Anterior cingulate cortex (tissue), 58 donors: ENCODE measurements at regions not wholly inside any gene's neighbourhood (a gene's known extent, or its start where the extent isn't known, plus 50 kb on each side); places are given as distances from the start of the nearest gene placed in this dataset.

Experiments used
- DNase-seq, 58 donors: peaks; one replicate each; lab custom pipeline; 2025; lab: John Stamatoyannopoulos, UW

- no peak for DNase-seq
Observed at GRCh38 chr15:37253877-37254276, 153.5 kb upstream of the MEIS2 start.

GRCh38 chr15:37260255-37260654, 159.9 kb upstream of the MEIS2 start:
- no peak for DNase-seq

GRCh38 chr15:37261685-37262084, 161.3 kb upstream of the MEIS2 start:
- no peak for DNase-seq

DNA sequence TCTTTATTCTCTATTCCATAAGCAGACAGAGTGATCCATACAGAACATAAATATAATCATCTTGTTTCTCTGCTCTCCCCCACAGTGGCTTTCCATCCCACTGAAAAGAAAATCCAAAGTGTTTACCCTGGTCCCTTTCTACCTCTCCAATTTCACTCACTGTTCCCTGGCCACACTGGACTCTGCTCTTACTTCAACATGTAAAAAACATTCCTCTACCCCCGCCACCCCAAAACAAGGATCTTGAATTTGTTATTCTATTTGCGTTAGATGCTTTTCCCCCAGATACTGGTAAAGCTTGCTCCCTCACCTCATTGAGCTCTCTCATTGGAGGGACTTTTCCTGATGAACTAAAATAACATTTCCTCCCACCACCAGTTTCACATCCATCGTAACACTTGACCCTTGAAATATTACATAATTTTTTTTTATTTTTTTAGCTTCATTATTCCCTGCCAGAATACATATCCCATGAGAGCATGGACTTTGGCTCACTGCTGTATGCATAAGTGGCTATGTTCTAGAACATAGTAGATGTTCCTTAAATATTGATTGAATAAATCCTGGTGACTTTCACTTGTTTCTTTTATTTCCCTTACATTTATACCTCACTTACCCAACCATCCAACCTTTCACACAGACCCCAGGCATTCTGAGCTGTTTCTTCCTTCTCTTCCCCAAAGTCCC, 162.7 kb upstream of the MEIS2 start:
- DNase-seq, result no peak

- DNase-seq, result peak in 1 of 58 donors; percentile 2
Observed at GRCh38 chr15:37289109-37289765, 188.9 kb upstream of the MEIS2 start.

GRCh38 chr15:37291920-37292319, 191.6 kb upstream of the MEIS2 start:
- DNase-seq, result no peak

DNA sequence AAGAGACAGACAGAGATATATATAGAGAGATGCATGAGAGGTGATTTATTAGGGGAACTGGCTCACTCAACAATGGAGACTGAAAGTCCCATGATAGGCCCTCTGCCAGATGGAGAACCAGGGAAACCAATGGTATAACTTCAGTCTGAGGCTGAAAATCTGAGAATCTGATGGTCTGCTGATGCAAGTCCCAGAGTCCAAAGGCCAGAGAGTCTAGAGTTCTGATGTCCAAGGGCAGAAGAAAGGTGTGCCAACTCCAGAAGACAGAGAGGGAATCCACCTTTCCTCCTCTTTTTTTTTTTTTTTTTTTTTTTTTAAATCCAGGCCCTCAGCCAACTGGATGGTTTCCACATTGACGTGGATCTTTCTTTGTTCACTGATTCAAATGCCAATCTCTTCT, 197.9 kb upstream of the MEIS2 start:
- no peak for DNase-seq

DNA sequence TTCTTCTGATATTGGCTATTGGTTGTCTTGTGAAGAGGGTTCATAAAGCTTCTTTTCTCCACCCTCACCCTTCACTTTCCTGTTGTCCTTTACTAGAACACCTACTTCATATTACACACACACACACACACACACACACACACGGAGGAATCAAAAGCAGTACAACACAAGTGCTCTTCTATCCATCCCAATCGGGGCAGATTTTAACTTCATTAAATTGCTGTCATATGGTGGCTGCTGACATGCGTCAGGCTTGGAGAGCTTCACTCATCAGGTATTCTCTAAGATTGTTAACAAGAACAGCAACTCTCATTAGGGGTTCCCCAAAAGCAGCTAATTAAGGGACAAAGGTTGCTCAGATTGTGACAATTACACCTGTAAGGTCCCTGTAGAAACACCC, 239.1 kb upstream of the MEIS2 start:
- no peak for DNase-seq

DNA sequence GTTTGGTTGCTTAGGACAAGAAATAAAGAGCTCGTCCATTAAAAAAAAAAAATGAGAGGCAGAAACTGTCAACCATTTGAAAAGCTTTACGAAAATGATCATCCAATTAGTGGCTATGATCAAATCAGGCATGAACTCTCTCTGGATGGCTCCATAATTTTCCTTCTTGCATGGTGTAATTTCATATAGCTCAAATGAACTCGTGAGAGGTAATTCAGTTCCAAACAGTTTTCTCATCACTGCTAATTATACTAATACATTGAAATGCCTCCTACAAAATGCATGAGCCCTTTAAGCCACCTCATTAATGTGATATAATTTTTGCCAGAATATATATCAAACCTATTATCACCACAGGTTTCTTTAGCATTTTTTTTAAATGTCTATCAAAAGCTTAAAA, 239.5 kb upstream of the MEIS2 start:
- no peak for DNase-seq

DNA sequence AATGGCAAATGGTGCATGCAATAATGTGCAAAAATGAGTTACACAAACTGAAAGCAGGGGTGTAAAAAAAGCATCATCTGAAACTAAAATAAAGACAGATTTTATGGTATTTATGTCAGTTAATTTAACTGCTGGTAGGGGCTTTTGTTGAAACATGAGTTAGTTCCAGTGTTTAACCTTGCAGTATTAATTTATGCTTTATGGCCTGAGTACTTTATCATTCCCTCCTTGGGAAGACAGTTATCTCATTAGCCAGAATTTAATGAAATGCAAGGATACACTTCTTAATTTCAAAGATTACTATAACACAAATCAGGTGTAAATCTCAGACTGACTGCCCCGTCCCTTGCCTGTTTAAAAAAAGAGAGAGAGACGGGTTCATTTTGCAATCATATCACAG, 240.1 kb upstream of the MEIS2 start:
- no peak for DNase-seq

- DNase-seq, result no peak
Observed at GRCh38 chr15:37359101-37359892, 258.9 kb upstream of the MEIS2 start.

DNA sequence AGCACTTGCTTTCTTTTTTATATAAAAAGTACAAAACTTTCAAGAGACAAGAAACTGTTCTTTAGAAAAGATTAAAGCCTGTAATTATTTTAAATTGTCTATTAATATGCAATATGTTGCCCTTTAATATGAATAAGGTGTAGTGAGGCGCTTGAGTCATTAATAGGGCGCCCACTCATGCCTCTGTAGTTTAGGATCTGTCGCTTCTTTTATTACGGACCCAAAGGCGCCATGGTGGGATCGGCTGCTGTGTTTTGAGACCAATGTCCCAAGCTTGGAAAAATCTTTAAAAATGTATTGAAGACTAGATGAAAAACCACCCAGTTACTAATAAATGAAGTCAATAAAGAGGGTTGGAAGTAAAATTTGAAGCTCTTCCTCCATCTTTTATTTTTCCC, 259.5 kb upstream of the MEIS2 start:
- DNase-seq, result no peak

DNA sequence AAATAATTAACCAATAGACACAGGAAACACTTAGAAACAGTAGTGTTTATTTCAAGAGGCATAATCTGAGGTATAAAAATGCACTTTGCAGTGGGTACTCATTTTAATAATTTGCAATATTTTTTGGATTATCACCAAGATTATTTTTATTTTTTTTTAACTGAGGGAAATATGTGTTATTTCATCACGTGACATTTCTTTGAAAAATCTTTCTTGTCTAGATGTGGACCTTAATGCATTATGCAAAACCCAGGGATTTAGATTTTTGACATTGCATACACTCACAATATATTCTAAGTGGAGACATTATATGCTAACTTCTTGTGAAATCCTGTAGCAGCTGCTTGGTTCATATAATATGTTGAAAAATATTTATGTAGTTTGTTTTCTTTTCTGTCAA, 260.4 kb upstream of the MEIS2 start:
- DNase-seq, result no peak

DNA sequence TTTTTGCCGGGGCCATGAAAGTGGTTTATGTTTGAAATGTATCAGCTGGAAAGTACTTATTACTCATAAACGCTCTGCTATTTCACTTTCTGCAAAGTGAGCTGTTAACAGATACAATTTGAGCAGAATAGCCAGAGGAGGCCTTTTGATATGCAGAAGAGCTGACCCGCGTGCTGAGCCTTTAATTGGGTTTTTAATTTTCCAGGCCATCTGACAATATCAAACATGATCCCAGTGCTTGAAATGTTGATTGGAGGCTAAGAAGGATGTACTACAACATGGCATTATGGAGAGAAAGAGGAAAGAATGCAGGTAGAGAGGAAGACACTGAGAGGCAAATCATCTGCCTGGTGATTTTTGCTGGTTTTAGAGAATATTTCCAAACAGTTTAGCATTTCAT, 261.3 kb upstream of the MEIS2 start:
- DNase-seq, result no peak

- no peak for DNase-seq
Observed at GRCh38 chr15:37362414-37362813, 262.1 kb upstream of the MEIS2 start.

- DNase-seq, result no peak
Observed at GRCh38 chr15:37368961-37369360, 268.6 kb upstream of the MEIS2 start.

DNA sequence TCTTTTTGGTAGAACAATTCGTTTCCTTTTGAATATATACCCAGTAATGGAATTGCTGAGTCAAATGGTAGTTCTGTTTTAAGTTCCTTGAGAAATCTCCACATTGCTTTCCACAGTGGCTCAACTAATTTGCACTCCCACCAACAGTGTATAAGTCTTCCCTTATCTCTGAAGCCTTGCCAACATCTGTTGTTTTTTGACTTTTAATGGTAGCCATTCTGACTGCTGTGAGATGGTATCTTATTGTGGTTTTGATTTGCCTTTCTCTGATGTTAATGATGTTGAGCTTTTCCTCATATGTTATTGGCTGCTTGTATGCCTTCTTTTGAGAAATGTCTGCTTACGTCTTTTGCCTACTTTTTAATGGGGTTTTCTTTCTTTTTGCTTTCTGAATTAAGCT, 270.6 kb upstream of the MEIS2 start:
- DNase-seq, result no peak

GRCh38 chr15:37372064-37372463, 271.7 kb upstream of the MEIS2 start:
- no peak for DNase-seq

- peak in 1 of 58 donors; percentile 4 for DNase-seq
Observed at GRCh38 chr15:37375519-37375918, 275.2 kb upstream of the MEIS2 start.

GRCh38 chr15:37377428-37377827, 277.1 kb upstream of the MEIS2 start:
- DNase-seq, result no peak

GRCh38 chr15:37394402-37395099, 294.2 kb upstream of the MEIS2 start:
- no peak for DNase-seq
